Nephron (organoid): ENCODE measurements at regions not wholly inside any gene's neighbourhood (a gene's known extent, or its start where the extent isn't known, plus 50 kb on each side); places are given as distances from the start of the nearest gene placed in this dataset.

Experiments
- H3K27ac Mint-ChIP-seq, 3 experiments: 2 replicates each; pipeline ENCODE4 v1.8.0; 2020; ENCODE audit warnings: mixed read lengths in 3 of 3, mild to moderate bottlenecking in 2 of 3, moderate library complexity in 1 of 3
- H3K27me3 Mint-ChIP-seq: 2 replicates; pipeline ENCODE4 v1.8.0; 2021; ENCODE audit warnings: low read depth, mild to moderate bottlenecking, moderate library complexity, mixed read lengths
- H3K36me3 Mint-ChIP-seq: 2 replicates; pipeline ENCODE4 v1.8.0; 2020; ENCODE audit warnings: low read depth, mixed read lengths
- H3K4me1 Mint-ChIP-seq: 2 replicates; pipeline ENCODE4 v1.8.0; 2020; ENCODE audit warnings: mixed read lengths
- H3K4me3 Mint-ChIP-seq, 3 experiments: 2 replicates each; pipeline ENCODE4 v1.8.0; 2020; ENCODE audit warnings: mild to moderate bottlenecking in 3 of 3, mixed read lengths in 3 of 3, moderate library complexity in 2 of 3
- H3K9me3 Mint-ChIP-seq: 2 replicates; pipeline ENCODE4 v1.8.0; 2020; ENCODE audit warnings: mixed read lengths
- CTCF ChIP-seq, 3 experiments: fragments of 200-600 bp; sonication (generic); IDR thresholded peaks; one replicate each; pipeline ENCODE4 v1.5.0; 2021; ENCODE audit warnings: antibody characterized with exemption in 3 of 3; ENCODE audit not compliant: unreplicated experiment in 3 of 3

GRCh38 chr13:89115307-89115706 lies 1444.1 kb downstream of the SLITRK5 start:
- Mint-ChIP-seq H3K4me3 (no peak overlapping the region), H3K27me3 (no peaks in the 10 kb centered on the region), H3K36me3 (no peaks in the 10 kb centered on the region), H3K4me1 (no peaks in the 10 kb centered on the region), H3K27ac (no peak overlapping the region), H3K9me3 (no peaks in the 10 kb centered on the region)
- TF ChIP-seq CTCF (IDR thresholded peaks at IDR 0.05; ENCODE audit: unreplicated experiment in 3 of 3): no peak

- no peak for TF ChIP-seq CTCF (IDR thresholded peaks at IDR 0.05; ENCODE audit: unreplicated experiment in 3 of 3)
- H3K27ac Mint-ChIP-seq: no peak overlapping the region
- H3K9me3 Mint-ChIP-seq: no peaks in the 10 kb centered on the region
- H3K4me1 Mint-ChIP-seq: no peaks in the 10 kb centered on the region
- H3K36me3 Mint-ChIP-seq: no peaks in the 10 kb centered on the region
- no peaks in the 10 kb centered on the region for H3K27me3 Mint-ChIP-seq
- no peak overlapping the region for H3K4me3 Mint-ChIP-seq
These were observed 1465.5 kb downstream of the SLITRK5 start for GRCh38 chr13:89136678-89137077.

DNA sequence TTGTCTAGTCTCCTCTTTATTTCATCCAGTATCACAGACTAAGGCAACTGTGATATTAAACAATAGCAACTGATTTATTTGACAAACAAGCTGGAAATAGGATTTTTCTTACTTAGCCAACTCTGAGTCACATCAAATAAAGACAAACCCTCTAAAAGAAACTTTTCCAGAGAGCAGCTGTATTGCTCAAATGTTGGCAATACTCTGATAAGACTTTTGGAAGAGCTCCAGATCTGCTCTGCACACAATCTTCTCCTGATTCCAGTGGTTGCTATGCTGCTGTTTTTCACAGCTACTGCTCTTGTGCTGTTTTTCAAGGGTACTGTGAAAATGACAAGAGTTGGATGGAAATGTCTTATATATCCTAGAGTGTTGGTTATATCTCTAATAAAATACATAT lies 1479.2 kb downstream of the SLITRK5 start:
- H3K4me1 Mint-ChIP-seq: no peaks in the 10 kb centered on the region
- no peak overlapping the region for H3K4me3 Mint-ChIP-seq
- H3K27me3 Mint-ChIP-seq: no peaks in the 10 kb centered on the region
- no peaks in the 10 kb centered on the region for H3K36me3 Mint-ChIP-seq
- peaks cover 7% of the 10 kb centered on the region for H3K9me3 Mint-ChIP-seq
- TF ChIP-seq CTCF (IDR thresholded peaks at IDR 0.05; ENCODE audit: unreplicated experiment in 3 of 3): no peak
- no peak overlapping the region for H3K27ac Mint-ChIP-seq

DNA sequence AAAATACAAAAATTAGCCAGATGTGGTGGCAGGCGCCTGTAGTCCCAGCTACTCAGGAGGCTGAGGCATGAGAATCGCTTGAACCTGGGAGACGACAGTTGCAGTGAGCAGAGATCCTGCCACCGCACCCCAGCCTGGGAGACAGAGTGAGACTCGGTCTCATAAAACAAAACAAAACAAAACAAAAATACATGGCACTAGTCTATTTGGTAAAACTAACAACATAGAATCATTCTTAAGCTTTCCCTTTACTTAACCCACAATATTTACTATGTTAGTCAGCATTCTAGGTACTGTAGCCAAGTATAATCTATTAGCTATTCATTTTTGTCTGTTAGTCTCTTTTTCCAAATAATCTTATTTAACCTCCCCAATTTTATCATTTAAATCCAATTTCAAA lies 1482.8 kb downstream of the SLITRK5 start:
- Mint-ChIP-seq H3K4me3 (no peak overlapping the region), H3K27me3 (no peaks in the 10 kb centered on the region), H3K36me3 (no peaks in the 10 kb centered on the region), H3K9me3 (peaks cover 7% of the 10 kb centered on the region), H3K27ac (no peak overlapping the region), H3K4me1 (peaks cover 5% of the 10 kb centered on the region)
- no peak for TF ChIP-seq CTCF (IDR thresholded peaks at IDR 0.05; ENCODE audit: unreplicated experiment in 3 of 3)

DNA sequence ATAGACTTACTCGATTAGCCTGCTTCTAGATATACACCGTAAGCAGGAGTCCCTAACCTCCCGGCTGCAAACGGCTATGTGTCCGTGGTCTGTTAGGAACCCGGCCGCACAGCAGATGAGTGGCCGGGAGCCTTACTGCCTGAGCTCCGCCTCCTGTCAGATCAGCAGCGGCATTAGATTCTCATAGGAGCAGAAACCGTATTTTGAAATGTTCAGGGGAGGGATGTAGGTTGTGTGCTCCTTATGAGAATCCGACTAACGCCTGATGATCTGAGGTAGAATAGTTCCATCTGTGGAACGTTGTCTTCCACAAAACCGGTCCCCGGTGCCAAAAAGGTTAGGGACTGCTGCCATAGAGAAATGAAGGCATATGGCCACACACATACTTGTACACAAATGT lies 1491.9 kb downstream of the SLITRK5 start:
- no peaks in the 10 kb centered on the region for H3K36me3 Mint-ChIP-seq
- no peak overlapping the region for H3K4me3 Mint-ChIP-seq
- no peak overlapping the region for H3K27ac Mint-ChIP-seq
- no peak for TF ChIP-seq CTCF (IDR thresholded peaks at IDR 0.05; ENCODE audit: unreplicated experiment in 3 of 3)
- no peaks in the 10 kb centered on the region for H3K4me1 Mint-ChIP-seq
- H3K9me3 Mint-ChIP-seq: no peaks in the 10 kb centered on the region
- no peaks in the 10 kb centered on the region for H3K27me3 Mint-ChIP-seq

- no peaks in the 10 kb centered on the region for H3K36me3 Mint-ChIP-seq
- no peaks in the 10 kb centered on the region for H3K4me1 Mint-ChIP-seq
- no peak overlapping the region for H3K27ac Mint-ChIP-seq
- H3K27me3 Mint-ChIP-seq: no peaks in the 10 kb centered on the region
- TF ChIP-seq CTCF (IDR thresholded peaks at IDR 0.05; ENCODE audit: unreplicated experiment in 3 of 3): no peak
- no peaks in the 10 kb centered on the region for H3K9me3 Mint-ChIP-seq
- no peak overlapping the region for H3K4me3 Mint-ChIP-seq
These were observed 1494.5 kb downstream of the SLITRK5 start for GRCh38 chr13:89165685-89166084.
